Stimulated activated naive CD8-positive, alpha-beta T cell treated with anti-CD3 and anti-CD28 coated beads, Interleukin-15, amount 100 ng/mL, for 72 hours (primary cell): ENCODE measurements at regions not wholly inside any gene's neighbourhood (a gene's known extent, or its start where the extent isn't known, plus 50 kb on each side); places are given as distances from the start of the nearest gene placed in this dataset.
A peak's percentile ranks its signal among the peaks of the same experiment; 100 is the strongest.

Experiments
- ATAC-seq: fragments of 150-1000 bp; cut with Tn5 transposase; 2 replicates; pipeline ENCODE4 v1.10.0; 2021; ENCODE audit warnings: mild to moderate bottlenecking, moderate library complexity
- DNase-seq, 2 donors: peaks; one replicate each; pipeline ENCODE4 v3.0.0; 2021 to 2022
- H3K27ac Mint-ChIP-seq, 2 donors: one replicate each; pipeline ENCODE4 v1.8.0; 2022; ENCODE audit warnings: mild to moderate bottlenecking in 2 of 2, mixed read lengths in 2 of 2, moderate library complexity in 2 of 2
- H3K27me3 Mint-ChIP-seq: one replicate; pipeline ENCODE4 v1.8.0; 2022; ENCODE audit warnings: mixed read lengths
- H3K4me1 Mint-ChIP-seq: one replicate; pipeline ENCODE4 v1.8.0; 2022; ENCODE audit warnings: mild to moderate bottlenecking, mixed read lengths
- H3K4me3 Mint-ChIP-seq, 2 donors: one replicate each; pipeline ENCODE4 v1.8.0; 2022; ENCODE audit warnings: mild to moderate bottlenecking in 2 of 2, mixed read lengths in 2 of 2, moderate library complexity in 1 of 2
- H3K9me3 Mint-ChIP-seq, 2 donors: one replicate each; pipeline ENCODE4 v1.8.0; 2022; ENCODE audit warnings: mixed read lengths in 2 of 2

DNA sequence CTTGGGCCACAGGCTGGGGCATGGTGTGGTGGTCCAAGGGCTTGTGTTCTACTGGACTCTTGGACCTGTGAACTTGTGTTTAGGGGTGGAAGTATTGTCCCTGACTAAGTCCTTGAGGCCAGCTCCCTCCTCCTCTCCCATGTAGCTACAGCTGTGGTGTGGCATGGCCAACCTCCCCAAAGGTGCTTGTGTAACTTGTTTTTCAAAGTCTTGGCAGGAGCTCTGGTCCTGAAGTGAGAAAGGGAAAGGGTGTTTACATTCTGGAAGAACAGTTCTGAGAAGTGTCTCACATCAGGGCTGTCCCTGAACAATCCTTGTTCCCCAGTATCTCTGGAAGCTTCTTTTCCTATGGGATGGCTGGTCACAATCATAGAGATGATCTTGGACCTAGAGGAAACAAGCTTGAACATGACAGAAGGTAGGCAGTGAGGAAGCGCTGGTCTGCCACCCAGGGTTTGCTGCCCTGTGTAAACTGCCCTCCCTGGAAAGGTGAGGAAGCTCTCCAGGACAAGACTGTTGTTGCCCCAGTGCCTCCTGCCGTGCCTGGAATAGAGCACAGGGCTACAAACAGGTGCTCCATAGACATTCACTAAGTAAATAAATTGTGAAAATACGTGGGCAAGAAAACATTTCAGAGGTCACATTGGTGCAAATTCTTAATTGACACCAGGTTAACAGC is 64.6 kb upstream of the KLF9 start:
- Mint-ChIP-seq H3K27ac (no peak overlapping the region), H3K9me3 (no peaks in the 10 kb centered on the region), H3K4me3 (no peak overlapping the region), H3K4me1 (peaks cover 11% of the 10 kb centered on the region), H3K27me3 (no peaks in the 10 kb centered on the region)
- ATAC-seq (no peak), DNase-seq (no peak)

- no peak for DNase-seq
- H3K9me3 Mint-ChIP-seq: no peaks in the 10 kb centered on the region
- no peaks in the 10 kb centered on the region for H3K27me3 Mint-ChIP-seq
- H3K4me3 Mint-ChIP-seq: no peak overlapping the region
- H3K27ac Mint-ChIP-seq: no peak overlapping the region
- no peak for ATAC-seq
- H3K4me1 Mint-ChIP-seq: no peaks in the 10 kb centered on the region
Measured at GRCh38 chr9:70477907-70478480, 63.5 kb upstream of the KLF9 start.

- no peak for ATAC-seq
- Mint-ChIP-seq H3K4me1 (no peaks in the 10 kb centered on the region), H3K9me3 (no peaks in the 10 kb centered on the region), H3K27me3 (no peaks in the 10 kb centered on the region), H3K27ac (no peak overlapping the region), H3K4me3 (no peak overlapping the region)
- DNase-seq: no peak
Measured at GRCh38 chr9:70477146-70477745, 62.8 kb upstream of the KLF9 start.

- H3K4me3 Mint-ChIP-seq: no peak overlapping the region
- no peaks in the 10 kb centered on the region for H3K27me3 Mint-ChIP-seq
- DNase-seq (no peak), ATAC-seq (no peak)
- H3K9me3 Mint-ChIP-seq: no peaks in the 10 kb centered on the region
- peaks cover 6% of the 10 kb centered on the region for H3K4me1 Mint-ChIP-seq
- no peak overlapping the region for H3K27ac Mint-ChIP-seq
Measured at GRCh38 chr9:70475211-70475610, 60.8 kb upstream of the KLF9 start.

- ATAC-seq (no peak), DNase-seq (no peak)
- Mint-ChIP-seq H3K4me1 (peaks cover 12% of the 10 kb centered on the region), H3K9me3 (no peaks in the 10 kb centered on the region), H3K27me3 (no peaks in the 10 kb centered on the region), H3K4me3 (no peak overlapping the region), H3K27ac (no peak overlapping the region)
Measured at GRCh38 chr9:70474413-70474812, 60.0 kb upstream of the KLF9 start.

DNA sequence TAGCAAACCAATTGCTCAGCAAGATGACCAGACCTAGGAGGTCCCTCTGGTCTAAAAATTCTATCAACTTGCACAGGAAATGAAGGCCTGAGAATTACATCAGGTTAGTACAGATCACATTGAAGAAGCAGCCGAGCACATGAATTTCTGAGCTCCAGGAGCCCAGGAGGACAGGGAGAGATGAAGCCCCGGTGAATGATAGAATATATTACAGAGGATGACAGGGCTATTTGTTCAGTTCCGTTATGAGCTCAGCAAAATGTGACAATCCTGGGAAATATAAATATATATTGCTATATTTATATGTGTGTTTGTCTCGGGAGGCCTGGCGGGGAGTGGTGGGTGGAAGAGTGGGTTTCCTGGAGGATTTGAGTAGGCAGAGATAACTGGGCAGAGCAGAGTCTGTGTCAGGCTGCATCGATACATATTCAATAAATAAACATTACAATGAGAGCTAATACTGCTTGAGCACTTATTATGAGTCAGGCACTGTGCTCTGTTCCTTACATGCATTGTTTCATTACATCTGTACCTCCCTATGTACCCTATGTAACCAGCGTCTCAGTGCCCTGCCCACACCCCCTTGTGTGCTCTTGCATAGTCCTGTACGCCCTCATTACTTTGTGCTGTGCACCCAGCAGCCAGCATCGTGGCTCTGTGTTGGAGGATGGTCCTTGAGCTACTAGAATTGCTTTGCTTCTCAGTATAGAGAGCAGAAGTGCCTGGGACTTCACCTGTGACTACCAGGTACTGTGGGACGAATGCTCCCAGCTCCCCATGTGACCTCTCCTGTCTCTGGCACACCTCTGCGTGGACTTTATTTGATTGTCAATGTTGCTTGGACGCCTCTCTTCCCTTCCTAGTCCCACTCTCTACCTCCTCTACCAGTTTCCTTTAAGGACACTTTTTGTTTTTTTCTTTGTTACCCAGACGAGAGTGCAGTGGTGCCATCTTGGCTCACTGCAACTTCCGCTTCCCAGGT is 58.1 kb upstream of the KLF9 start:
- H3K9me3 Mint-ChIP-seq: no peaks in the 10 kb centered on the region
- H3K27me3 Mint-ChIP-seq: no peaks in the 10 kb centered on the region
- no peak for ATAC-seq
- no peak for DNase-seq
- H3K4me3 Mint-ChIP-seq: no peak overlapping the region
- H3K4me1 Mint-ChIP-seq: peaks cover 25% of the 10 kb centered on the region
- no peak overlapping the region for H3K27ac Mint-ChIP-seq

GRCh38 chr9:70470050-70471015 is 55.9 kb upstream of the KLF9 start:
- H3K9me3 Mint-ChIP-seq: no peaks in the 10 kb centered on the region
- DNase-seq (no peak), ATAC-seq (no peak)
- H3K4me3 Mint-ChIP-seq: no peak overlapping the region
- no peaks in the 10 kb centered on the region for H3K27me3 Mint-ChIP-seq
- peaks cover 45% of the 10 kb centered on the region for H3K4me1 Mint-ChIP-seq
- H3K27ac Mint-ChIP-seq: no peak overlapping the region

GRCh38 chr9:70468291-70468690 is 53.8 kb upstream of the KLF9 start:
- Mint-ChIP-seq H3K4me3 (no peak overlapping the region), H3K9me3 (no peaks in the 10 kb centered on the region), H3K27me3 (no peaks in the 10 kb centered on the region), H3K27ac (no peak overlapping the region), H3K4me1 (peaks cover 48% of the 10 kb centered on the region)
- DNase-seq (no peak), ATAC-seq (no peak)

GRCh38 chr9:70466976-70467561 is 52.6 kb upstream of the KLF9 start:
- Mint-ChIP-seq H3K27ac (no peak overlapping the region), H3K4me3 (no peak overlapping the region), H3K4me1 (peaks cover 48% of the 10 kb centered on the region), H3K27me3 (no peaks in the 10 kb centered on the region), H3K9me3 (no peaks in the 10 kb centered on the region)
- DNase-seq (no peak), ATAC-seq (peak; percentile 74)

- Mint-ChIP-seq H3K27ac (no peak overlapping the region), H3K4me1 (peaks cover 48% of the 10 kb centered on the region), H3K4me3 (no peak overlapping the region), H3K9me3 (no peaks in the 10 kb centered on the region), H3K27me3 (no peaks in the 10 kb centered on the region)
- ATAC-seq (no peak), DNase-seq (no peak)
Measured at GRCh38 chr9:70465904-70466303, 51.4 kb upstream of the KLF9 start.

- ATAC-seq: no peak
- DNase-seq: no peak
- H3K27ac Mint-ChIP-seq: peak overlapping the region in 1 of 2 donors; percentile 29
- H3K27me3 Mint-ChIP-seq: no peaks in the 10 kb centered on the region
- no peak overlapping the region for H3K4me3 Mint-ChIP-seq
- no peaks in the 10 kb centered on the region for H3K9me3 Mint-ChIP-seq
- H3K4me1 Mint-ChIP-seq: peaks cover 44% of the 10 kb centered on the region
Measured at GRCh38 chr9:70465398-70465797, 50.9 kb upstream of the KLF9 start.
